Kidney (tissue), 13 donors: ENCODE measurements at regions not wholly inside any gene's neighbourhood (a gene's known extent, or its start where the extent isn't known, plus 50 kb on each side); places are given as distances from the start of the nearest gene placed in this dataset.

Source experiments
- DNase-seq, 5 donors: peaks; one replicate each; pipeline ENCODE4 v3.0.0-alpha.2; 2013 to 2020
- FAIRE-seq: peaks from 2 replicates; lab custom pipeline; 2012; peaks lifted over from hg19 to GRCh38; lab: Jason Lieb, UNC
- H3K27ac ChIP-seq, 2 donors: one replicate each; pipeline ENCODE4 v1.7.0; 2013; ENCODE audit warnings: low read depth in 2 of 2, low read length in 2 of 2, inconsistent platforms in 1 of 2
- H3K27me3 ChIP-seq: one replicate; pipeline ENCODE4 v1.7.1; 2013; ENCODE audit warnings: low read length, inconsistent platforms; ENCODE audit not compliant: control insufficient read depth, insufficient read depth
- H3K36me3 ChIP-seq, 3 donors: one replicate each; pipeline versions ENCODE4 v1.7.0 to v1.7.1; 2013; ENCODE audit warnings: low read length in 3 of 3, control low read depth in 1 of 3, inconsistent platforms in 1 of 3; ENCODE audit not compliant: insufficient read depth in 3 of 3, control insufficient read depth in 2 of 3
- H3K4me1 ChIP-seq, 3 donors: one replicate each; pipeline versions ENCODE4 v1.7.0 to v1.7.1; 2013; ENCODE audit warnings: low read length in 3 of 3, inconsistent platforms in 1 of 3, low read depth in 1 of 3; ENCODE audit not compliant: control insufficient read depth in 2 of 3, insufficient read depth in 2 of 3
- H3K4me3 ChIP-seq, 3 donors: one replicate each; pipeline versions ENCODE4 v1.7.0 to v1.8.1; 2013; ENCODE audit warnings: low read length in 3 of 3, control low read depth in 1 of 3, inconsistent platforms in 1 of 3
- H3K9ac ChIP-seq, 3 donors: one replicate each; pipeline versions ENCODE4 v1.7.0 to v1.7.1; 2013; ENCODE audit warnings: low read length in 3 of 3, control low read depth in 1 of 3, inconsistent platforms in 1 of 3
- H3K9me3 ChIP-seq, 3 donors: one replicate each; pipeline versions ENCODE4 v1.7.0 to v1.7.1; 2013; ENCODE audit warnings: low read length in 3 of 3, control low read depth in 1 of 3, inconsistent platforms in 1 of 3; ENCODE audit not compliant: control insufficient read depth in 2 of 3, insufficient read depth in 1 of 3
- intact Hi-C: fragments of 100-400 bp; cut with DNase I; formaldehyde crosslinking; loops from one replicate; pipeline ENCODE4 v1.11.1; 2022
- TF ChIP-seq, protein P1 (sequence below): IDR thresholded peaks from 3 replicates; pipeline ENCODE4 v1.5.1; 2012; ENCODE audit warnings: mild to moderate bottlenecking, moderate library complexity, borderline replicate concordance; ENCODE audit not compliant: insufficient read depth; ENCODE audit errors: extremely low read depth
- donor health status: control.
- donor health status: control.
- donor health status: control.
- donor health status: control.
- donor health status: control.
- donor health status: DM: yes; HTN: yes; CAD: no.
- donor health status: Normal renal cell carcinoma (clear cell type).

DNA sequence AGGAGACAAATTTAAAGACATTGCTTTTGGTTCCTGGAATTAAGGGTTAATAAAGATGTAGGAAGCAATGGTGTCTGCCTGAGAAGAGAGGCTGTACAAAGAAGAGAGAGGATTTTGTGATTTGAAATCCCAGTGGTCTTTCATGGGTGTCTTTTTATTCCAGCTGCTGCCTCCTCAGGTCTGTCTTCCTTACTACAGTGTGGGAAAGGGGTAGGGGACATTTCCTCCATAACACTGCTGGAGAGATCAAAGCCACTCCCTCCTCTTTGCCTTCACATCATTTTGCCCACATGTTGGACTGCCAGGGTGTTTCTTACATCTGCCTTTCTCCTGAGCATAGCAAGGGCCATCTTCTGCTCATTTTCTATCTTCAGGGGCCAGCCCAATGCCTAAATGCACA, 348.5 kb downstream of the EN1 start:
- TF ChIP-seq, protein P1, sequence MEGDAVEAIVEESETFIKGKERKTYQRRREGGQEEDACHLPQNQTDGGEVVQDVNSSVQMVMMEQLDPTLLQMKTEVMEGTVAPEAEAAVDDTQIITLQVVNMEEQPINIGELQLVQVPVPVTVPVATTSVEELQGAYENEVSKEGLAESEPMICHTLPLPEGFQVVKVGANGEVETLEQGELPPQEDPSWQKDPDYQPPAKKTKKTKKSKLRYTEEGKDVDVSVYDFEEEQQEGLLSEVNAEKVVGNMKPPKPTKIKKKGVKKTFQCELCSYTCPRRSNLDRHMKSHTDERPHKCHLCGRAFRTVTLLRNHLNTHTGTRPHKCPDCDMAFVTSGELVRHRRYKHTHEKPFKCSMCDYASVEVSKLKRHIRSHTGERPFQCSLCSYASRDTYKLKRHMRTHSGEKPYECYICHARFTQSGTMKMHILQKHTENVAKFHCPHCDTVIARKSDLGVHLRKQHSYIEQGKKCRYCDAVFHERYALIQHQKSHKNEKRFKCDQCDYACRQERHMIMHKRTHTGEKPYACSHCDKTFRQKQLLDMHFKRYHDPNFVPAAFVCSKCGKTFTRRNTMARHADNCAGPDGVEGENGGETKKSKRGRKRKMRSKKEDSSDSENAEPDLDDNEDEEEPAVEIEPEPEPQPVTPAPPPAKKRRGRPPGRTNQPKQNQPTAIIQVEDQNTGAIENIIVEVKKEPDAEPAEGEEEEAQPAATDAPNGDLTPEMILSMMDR = no peak
- H3K9me3 ChIP-seq = no peaks in the 10 kb centered on the region
- H3K27ac ChIP-seq = no peak overlapping the region
- no peaks in the 10 kb centered on the region for H3K27me3 ChIP-seq
- intact Hi-C loops = no loop called here
- H3K4me3 ChIP-seq = no peak overlapping the region
- DNase-seq (no peak), FAIRE-seq (no peak)
- no peaks in the 10 kb centered on the region for H3K4me1 ChIP-seq
- H3K36me3 ChIP-seq = no peaks in the 10 kb centered on the region
- no peak overlapping the region for H3K9ac ChIP-seq

DNA sequence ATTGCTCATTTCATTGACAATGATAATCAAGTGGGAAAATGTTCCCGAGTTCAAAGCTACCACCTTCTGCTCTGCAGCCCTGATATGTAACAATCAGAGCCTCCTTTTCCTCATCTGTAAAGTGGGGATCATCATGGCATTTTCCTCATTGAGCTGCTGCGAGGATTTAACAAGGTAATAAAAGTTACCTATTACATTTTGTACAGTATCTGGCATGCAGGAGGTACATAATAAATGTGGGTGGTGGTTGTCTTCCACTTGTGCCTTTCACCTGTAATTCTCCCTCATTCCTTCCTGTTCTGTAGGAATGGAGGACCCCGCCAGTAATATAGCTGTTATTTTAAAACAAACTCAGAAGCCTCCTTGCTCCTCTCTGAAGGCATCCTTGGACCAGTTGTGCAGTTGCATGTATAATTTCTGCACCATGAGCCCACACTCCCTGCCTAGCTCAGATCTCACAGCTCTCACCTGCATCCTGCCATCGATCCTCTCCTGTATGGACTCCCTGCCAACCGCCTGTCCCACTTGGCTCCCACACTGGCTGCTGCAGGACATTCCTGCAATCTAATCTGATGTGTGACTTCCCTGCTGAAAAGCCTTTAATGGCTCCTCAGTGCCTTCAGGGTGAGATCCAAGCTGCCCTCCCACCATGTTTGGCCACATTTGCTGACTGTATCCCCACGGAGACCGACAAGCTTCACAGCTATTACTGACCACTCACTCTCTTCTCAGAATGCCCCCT, 350.4 kb downstream of the EN1 start:
- H3K9ac ChIP-seq = no peak overlapping the region
- no peak for FAIRE-seq
- H3K4me1 ChIP-seq = no peaks in the 10 kb centered on the region
- intact Hi-C loops = no loop called here
- no peaks in the 10 kb centered on the region for H3K36me3 ChIP-seq
- TF ChIP-seq, protein P1 = no peak
- no peak overlapping the region for H3K27ac ChIP-seq
- no peak for DNase-seq
- H3K9me3 ChIP-seq = no peaks in the 10 kb centered on the region
- H3K4me3 ChIP-seq = no peak overlapping the region
- H3K27me3 ChIP-seq = no peaks in the 10 kb centered on the region

DNA sequence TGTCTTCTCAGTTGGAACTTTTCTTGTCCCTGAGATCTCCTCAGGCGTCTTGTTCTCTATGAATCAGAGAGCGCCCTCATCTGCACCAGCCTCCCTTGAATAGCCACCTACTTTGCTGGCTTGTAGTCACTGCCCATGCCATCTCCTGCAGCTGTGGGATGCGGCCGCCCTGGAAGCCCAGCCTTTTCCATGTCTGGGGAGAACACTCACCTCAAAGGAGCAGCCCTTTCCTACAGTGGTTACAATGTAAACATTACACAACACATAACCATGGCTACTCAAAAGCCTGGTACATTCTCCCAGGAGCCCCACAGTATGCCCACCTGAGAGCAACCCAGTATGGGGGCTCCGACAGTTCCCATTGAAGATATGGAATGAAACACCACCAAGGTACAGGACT, 351.0 kb downstream of the EN1 start:
- H3K27ac ChIP-seq = no peak overlapping the region
- H3K36me3 ChIP-seq = no peaks in the 10 kb centered on the region
- H3K27me3 ChIP-seq = no peaks in the 10 kb centered on the region
- no peak overlapping the region for H3K9ac ChIP-seq
- no peak overlapping the region for H3K4me3 ChIP-seq
- H3K4me1 ChIP-seq = no peaks in the 10 kb centered on the region
- H3K9me3 ChIP-seq = no peaks in the 10 kb centered on the region
- FAIRE-seq (no peak), DNase-seq (no peak)
- intact Hi-C loops = no loop called here
- TF ChIP-seq, protein P1 = no peak

DNA sequence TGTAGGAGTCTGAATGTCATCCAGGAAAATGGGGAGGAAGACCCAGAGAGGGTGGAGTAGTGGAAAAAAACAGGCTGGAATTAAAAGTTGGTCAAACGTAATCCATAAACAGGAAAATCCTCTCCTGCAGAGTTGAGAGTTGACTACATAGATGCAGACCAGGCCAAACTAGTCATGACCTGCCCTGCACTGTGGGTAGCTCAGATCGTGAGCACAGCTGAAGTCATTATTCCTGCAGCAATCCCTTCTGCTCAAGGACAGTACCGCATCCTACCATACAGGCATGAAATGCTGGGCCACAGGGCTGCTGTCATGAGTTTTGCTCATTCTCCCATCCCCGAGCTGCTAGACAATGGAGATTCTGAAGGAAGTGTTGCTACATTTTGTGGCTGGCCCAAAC, 352.2 kb downstream of the EN1 start:
- FAIRE-seq = no peak

More for the DNA sequence above, 352.2 kb downstream of the EN1 start:
- no peaks in the 10 kb centered on the region for H3K27me3 ChIP-seq
- DNase-seq = no peak
- TF ChIP-seq, protein P1 = no peak
- H3K4me1 ChIP-seq = no peaks in the 10 kb centered on the region
- H3K9ac ChIP-seq = no peak overlapping the region
- intact Hi-C loops = no loop called here
- no peak overlapping the region for H3K27ac ChIP-seq
- no peaks in the 10 kb centered on the region for H3K9me3 ChIP-seq
- H3K4me3 ChIP-seq = no peak overlapping the region
- H3K36me3 ChIP-seq = no peaks in the 10 kb centered on the region
